ENCODE measurements at regions not wholly inside any gene's neighbourhood (a gene's known extent, or its start where the extent isn't known, plus 50 kb on each side); places are given as distances from the start of the nearest gene placed in this dataset.

- no peak for TF ChIP-seq CTCF (IDR thresholded peaks at IDR 0.05)
- no peak for TF ChIP-seq POLR2A (IDR thresholded peaks at IDR 0.05)
Measured at GRCh38 chr9:118302721-118303120, 598.5 kb downstream of the TLR4 start.

Measured in upper lobe of left lung (tissue), 4 donors.